ENCODE measurements at regions not wholly inside any gene's neighbourhood (a gene's known extent, or its start where the extent isn't known, plus 50 kb on each side); places are given as distances from the start of the nearest gene placed in this dataset.

DNA sequence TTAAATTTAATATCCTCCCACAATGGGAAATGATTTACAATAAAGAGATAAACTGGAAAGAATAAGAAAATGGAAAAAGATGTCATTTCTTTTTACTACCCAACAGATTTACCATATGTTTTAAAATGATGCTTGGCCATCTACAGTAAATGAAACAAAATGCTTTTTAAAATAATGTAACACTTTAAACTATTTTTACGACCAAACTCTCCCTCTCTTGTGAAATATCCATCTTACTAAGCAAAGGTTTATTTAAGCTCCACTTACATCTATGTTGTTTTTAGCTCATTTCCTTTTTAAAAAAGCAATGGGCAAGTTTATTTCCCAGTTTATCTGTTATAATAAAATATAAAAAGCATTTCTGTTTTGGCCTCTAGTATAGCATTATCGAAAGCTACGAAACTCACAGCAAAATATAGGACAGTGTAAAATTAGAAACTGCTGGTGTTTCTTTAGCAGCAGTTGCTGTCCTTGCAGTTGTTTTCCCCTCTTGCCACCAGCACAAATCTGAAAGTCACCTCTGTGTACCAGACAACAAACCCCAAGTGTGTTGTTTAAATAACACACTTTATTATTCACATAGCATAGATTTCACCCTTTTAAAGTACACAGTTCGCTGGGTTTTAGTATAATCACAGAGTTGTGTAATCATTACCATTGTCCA, 195.1 kb downstream of the CDRT15L2 start:
- TF ChIP-seq GTF2I (CRISPR knock-in tag; conservative IDR thresholded peaks at IDR 0.05): no peak
- no peak for TF ChIP-seq ZNF263 (CRISPR knock-in tag; IDR thresholded peaks at IDR 0.05; ENCODE audit: low read depth)
- TF ChIP-seq, protein P1, sequence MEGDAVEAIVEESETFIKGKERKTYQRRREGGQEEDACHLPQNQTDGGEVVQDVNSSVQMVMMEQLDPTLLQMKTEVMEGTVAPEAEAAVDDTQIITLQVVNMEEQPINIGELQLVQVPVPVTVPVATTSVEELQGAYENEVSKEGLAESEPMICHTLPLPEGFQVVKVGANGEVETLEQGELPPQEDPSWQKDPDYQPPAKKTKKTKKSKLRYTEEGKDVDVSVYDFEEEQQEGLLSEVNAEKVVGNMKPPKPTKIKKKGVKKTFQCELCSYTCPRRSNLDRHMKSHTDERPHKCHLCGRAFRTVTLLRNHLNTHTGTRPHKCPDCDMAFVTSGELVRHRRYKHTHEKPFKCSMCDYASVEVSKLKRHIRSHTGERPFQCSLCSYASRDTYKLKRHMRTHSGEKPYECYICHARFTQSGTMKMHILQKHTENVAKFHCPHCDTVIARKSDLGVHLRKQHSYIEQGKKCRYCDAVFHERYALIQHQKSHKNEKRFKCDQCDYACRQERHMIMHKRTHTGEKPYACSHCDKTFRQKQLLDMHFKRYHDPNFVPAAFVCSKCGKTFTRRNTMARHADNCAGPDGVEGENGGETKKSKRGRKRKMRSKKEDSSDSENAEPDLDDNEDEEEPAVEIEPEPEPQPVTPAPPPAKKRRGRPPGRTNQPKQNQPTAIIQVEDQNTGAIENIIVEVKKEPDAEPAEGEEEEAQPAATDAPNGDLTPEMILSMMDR (IDR thresholded peaks at IDR 0.05): no peak
- no peak for TF ChIP-seq SMAD3 (CRISPR knock-in tag; IDR thresholded peaks at IDR 0.05; ENCODE audit: borderline replicate concordance)
- no peak for TF ChIP-seq E2F1 (CRISPR knock-in tag; IDR thresholded peaks at IDR 0.05)
- TF ChIP-seq E2F4 (CRISPR knock-in tag; IDR thresholded peaks at IDR 0.05; ENCODE audit: borderline replicate concordance, low read depth): no peak
- TF ChIP-seq, protein P2, sequence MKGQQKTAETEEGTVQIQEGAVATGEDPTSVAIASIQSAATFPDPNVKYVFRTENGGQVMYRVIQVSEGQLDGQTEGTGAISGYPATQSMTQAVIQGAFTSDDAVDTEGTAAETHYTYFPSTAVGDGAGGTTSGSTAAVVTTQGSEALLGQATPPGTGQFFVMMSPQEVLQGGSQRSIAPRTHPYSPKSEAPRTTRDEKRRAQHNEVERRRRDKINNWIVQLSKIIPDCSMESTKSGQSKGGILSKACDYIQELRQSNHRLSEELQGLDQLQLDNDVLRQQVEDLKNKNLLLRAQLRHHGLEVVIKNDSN (CRISPR knock-in tag; IDR thresholded peaks at IDR 0.05): no peak
- no peak for TF ChIP-seq NR1H2 (CRISPR knock-in tag; IDR thresholded peaks at IDR 0.05)
- TF ChIP-seq ZBTB21 (CRISPR knock-in tag; IDR thresholded peaks at IDR 0.05; ENCODE audit: borderline replicate concordance): no peak
- no peak for TF ChIP-seq MYBL2 (CRISPR knock-in tag; IDR thresholded peaks at IDR 0.05)
